ENCODE measurements at regions not wholly inside any gene's neighbourhood (a gene's known extent, or its start where the extent isn't known, plus 50 kb on each side); places are given as distances from the start of the nearest gene placed in this dataset.

GRCh38 chr2:239715606-239716005, 309.5 kb downstream of the NDUFA10 start:
- TF ChIP-seq, protein P1, sequence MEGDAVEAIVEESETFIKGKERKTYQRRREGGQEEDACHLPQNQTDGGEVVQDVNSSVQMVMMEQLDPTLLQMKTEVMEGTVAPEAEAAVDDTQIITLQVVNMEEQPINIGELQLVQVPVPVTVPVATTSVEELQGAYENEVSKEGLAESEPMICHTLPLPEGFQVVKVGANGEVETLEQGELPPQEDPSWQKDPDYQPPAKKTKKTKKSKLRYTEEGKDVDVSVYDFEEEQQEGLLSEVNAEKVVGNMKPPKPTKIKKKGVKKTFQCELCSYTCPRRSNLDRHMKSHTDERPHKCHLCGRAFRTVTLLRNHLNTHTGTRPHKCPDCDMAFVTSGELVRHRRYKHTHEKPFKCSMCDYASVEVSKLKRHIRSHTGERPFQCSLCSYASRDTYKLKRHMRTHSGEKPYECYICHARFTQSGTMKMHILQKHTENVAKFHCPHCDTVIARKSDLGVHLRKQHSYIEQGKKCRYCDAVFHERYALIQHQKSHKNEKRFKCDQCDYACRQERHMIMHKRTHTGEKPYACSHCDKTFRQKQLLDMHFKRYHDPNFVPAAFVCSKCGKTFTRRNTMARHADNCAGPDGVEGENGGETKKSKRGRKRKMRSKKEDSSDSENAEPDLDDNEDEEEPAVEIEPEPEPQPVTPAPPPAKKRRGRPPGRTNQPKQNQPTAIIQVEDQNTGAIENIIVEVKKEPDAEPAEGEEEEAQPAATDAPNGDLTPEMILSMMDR (IDR thresholded peaks at IDR 0.05; ENCODE audit: low read depth, low read length, missing input control): no peak
- TF ChIP-seq RAD21 (IDR thresholded peaks at IDR 0.05) (no peak), TAF1 (conservative IDR thresholded peaks at IDR 0.05) (no peak), SP1 (IDR thresholded peaks at IDR 0.05) (no peak), FOXA1 (IDR thresholded peaks at IDR 0.05) (no peak), YY1 (IDR thresholded peaks at IDR 0.05) (no peak), EGR1 (IDR thresholded peaks at IDR 0.05; ENCODE audit: low read depth in 2 of 2) (no peak), GABPA (IDR thresholded peaks at IDR 0.05 in 1 of 2, conservative IDR thresholded peaks at IDR 0.05 in 1 of 2) (no peak), RXRA (IDR thresholded peaks at IDR 0.05) (no peak), JUND (IDR thresholded peaks at IDR 0.05) (no peak)
- TF ChIP-seq, protein P2, sequence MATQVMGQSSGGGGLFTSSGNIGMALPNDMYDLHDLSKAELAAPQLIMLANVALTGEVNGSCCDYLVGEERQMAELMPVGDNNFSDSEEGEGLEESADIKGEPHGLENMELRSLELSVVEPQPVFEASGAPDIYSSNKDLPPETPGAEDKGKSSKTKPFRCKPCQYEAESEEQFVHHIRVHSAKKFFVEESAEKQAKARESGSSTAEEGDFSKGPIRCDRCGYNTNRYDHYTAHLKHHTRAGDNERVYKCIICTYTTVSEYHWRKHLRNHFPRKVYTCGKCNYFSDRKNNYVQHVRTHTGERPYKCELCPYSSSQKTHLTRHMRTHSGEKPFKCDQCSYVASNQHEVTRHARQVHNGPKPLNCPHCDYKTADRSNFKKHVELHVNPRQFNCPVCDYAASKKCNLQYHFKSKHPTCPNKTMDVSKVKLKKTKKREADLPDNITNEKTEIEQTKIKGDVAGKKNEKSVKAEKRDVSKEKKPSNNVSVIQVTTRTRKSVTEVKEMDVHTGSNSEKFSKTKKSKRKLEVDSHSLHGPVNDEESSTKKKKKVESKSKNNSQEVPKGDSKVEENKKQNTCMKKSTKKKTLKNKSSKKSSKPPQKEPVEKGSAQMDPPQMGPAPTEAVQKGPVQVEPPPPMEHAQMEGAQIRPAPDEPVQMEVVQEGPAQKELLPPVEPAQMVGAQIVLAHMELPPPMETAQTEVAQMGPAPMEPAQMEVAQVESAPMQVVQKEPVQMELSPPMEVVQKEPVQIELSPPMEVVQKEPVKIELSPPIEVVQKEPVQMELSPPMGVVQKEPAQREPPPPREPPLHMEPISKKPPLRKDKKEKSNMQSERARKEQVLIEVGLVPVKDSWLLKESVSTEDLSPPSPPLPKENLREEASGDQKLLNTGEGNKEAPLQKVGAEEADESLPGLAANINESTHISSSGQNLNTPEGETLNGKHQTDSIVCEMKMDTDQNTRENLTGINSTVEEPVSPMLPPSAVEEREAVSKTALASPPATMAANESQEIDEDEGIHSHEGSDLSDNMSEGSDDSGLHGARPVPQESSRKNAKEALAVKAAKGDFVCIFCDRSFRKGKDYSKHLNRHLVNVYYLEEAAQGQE (IDR thresholded peaks at IDR 0.05): no peak
- TF ChIP-seq, protein P3, sequence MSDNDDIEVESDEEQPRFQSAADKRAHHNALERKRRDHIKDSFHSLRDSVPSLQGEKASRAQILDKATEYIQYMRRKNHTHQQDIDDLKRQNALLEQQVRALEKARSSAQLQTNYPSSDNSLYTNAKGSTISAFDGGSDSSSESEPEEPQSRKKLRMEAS (IDR thresholded peaks at IDR 0.05): no peak

Measured in liver (tissue), 3 donors.